GM12878 (cell line): ENCODE measurements at regions not wholly inside any gene's neighbourhood (a gene's known extent, or its start where the extent isn't known, plus 50 kb on each side); places are given as distances from the start of the nearest gene placed in this dataset.

Experiments
- BCLAF1 ChIP-seq: fragments of 450-650 bp; IDR thresholded peaks from 2 replicates; pipeline ENCODE4 v1.6.1; 2017; ENCODE audit warnings: antibody characterized with exemption, mild to moderate bottlenecking, moderate library complexity
- CUX1 ChIP-seq: IDR thresholded peaks from 2 replicates; pipeline ENCODE4 v1.6.1; 2012; ENCODE audit warnings: improper control_type of control experiment, low read depth, low read length; ENCODE audit not compliant: insufficient replicate concordance
- SREBF1 ChIP-seq: IDR thresholded peaks from 2 replicates; pipeline ENCODE4 v1.6.1; 2012; ENCODE audit warnings: mild to moderate bottlenecking, low read length
- ZNF207 ChIP-seq: fragments of 450-650 bp; IDR thresholded peaks from 2 replicates; pipeline ENCODE4 v1.6.1; 2014; ENCODE audit warnings: antibody characterized with exemption, mild to moderate bottlenecking, borderline replicate concordance
- TF ChIP-seq, protein P1 (sequence below): IDR thresholded peaks from 2 replicates; pipeline ENCODE4 v1.6.1; 2011; ENCODE audit warnings: borderline replicate concordance, low read depth, mild to moderate bottlenecking, moderate library complexity, low read length; ENCODE audit not compliant: insufficient read depth, poor library complexity, severe bottlenecking

DNA sequence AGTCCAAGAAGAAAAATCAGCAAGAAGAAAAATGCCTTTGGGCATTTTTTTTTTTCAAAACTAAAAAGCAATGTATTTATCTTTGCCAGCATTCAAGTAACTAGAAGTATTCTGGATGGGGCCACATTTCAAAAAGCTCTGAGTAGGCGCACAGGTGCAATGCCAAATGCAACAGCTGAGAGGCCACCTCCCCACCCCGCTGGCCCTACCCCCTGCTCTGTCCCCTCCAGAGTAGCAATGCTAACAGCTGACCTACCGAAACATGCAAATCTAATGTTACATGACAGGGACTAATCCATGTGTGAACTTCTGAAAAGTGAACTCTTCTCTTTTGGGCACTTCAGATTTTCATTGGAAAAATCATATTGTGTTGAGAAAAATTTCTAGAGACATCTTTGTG lies 153.7 kb upstream of the SLC38A2 start (continued):
- no peak for TF ChIP-seq CUX1
- no peak for TF ChIP-seq ZNF207
- TF ChIP-seq, protein P1, sequence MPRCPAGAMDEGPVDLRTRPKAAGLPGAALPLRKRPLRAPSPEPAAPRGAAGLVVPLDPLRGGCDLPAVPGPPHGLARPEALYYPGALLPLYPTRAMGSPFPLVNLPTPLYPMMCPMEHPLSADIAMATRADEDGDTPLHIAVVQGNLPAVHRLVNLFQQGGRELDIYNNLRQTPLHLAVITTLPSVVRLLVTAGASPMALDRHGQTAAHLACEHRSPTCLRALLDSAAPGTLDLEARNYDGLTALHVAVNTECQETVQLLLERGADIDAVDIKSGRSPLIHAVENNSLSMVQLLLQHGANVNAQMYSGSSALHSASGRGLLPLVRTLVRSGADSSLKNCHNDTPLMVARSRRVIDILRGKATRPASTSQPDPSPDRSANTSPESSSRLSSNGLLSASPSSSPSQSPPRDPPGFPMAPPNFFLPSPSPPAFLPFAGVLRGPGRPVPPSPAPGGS: no peak
- TF ChIP-seq SREBF1: no peak
- TF ChIP-seq BCLAF1: no peak
